Stimulated activated CD4-positive, alpha-beta T cell treated with anti-CD3 and anti-CD28 coated beads, Interleukin-4, amount 100 ng/mL, for 4 hours (primary cell): ENCODE measurements at regions not wholly inside any gene's neighbourhood (a gene's known extent, or its start where the extent isn't known, plus 50 kb on each side); places are given as distances from the start of the nearest gene placed in this dataset.

Source experiments
- DNase-seq, 2 experiments: peaks; one replicate each; pipeline ENCODE4 v3.0.0-alpha.2; 2020

- no peak for DNase-seq
Observed at GRCh38 chr16:85415196-85416090, 197.7 kb upstream of the GSE1 start.

GRCh38 chr16:85416228-85417109 lies 196.7 kb upstream of the GSE1 start:
- DNase-seq: peak; percentile 63 to 69

GRCh38 chr16:85417156-85417860 lies 195.8 kb upstream of the GSE1 start:
- DNase-seq: no peak

- DNase-seq: no peak
Observed at GRCh38 chr16:85418978-85419491, 194.1 kb upstream of the GSE1 start.

- DNase-seq: no peak
Observed at GRCh38 chr16:85419503-85420408, 193.4 kb upstream of the GSE1 start.

- peak; percentile 49 to 78 for DNase-seq
Observed at GRCh38 chr16:85420501-85421337, 192.4 kb upstream of the GSE1 start.

- no peak for DNase-seq
Observed at GRCh38 chr16:85421338-85422195, 191.6 kb upstream of the GSE1 start.

GRCh38 chr16:85422196-85422631 lies 190.9 kb upstream of the GSE1 start:
- no peak for DNase-seq

- DNase-seq: no peak
Observed at GRCh38 chr16:85422632-85423550, 190.2 kb upstream of the GSE1 start.

- no peak for DNase-seq
Observed at GRCh38 chr16:85423631-85424030, 189.5 kb upstream of the GSE1 start.

- no peak for DNase-seq
Observed at GRCh38 chr16:85424260-85425073, 188.7 kb upstream of the GSE1 start.

- no peak for DNase-seq
Observed at GRCh38 chr16:85425074-85425662, 188.0 kb upstream of the GSE1 start.

- no peak for DNase-seq
Observed at GRCh38 chr16:85426806-85427205, 186.3 kb upstream of the GSE1 start.

GRCh38 chr16:85428168-85428898 lies 184.8 kb upstream of the GSE1 start:
- peak; percentile 11 to 23 for DNase-seq

- no peak for DNase-seq
Observed at GRCh38 chr16:85428899-85429775, 184.0 kb upstream of the GSE1 start.
